Breast epithelium (tissue), 3 donors: ENCODE measurements at regions not wholly inside any gene's neighbourhood (a gene's known extent, or its start where the extent isn't known, plus 50 kb on each side); places are given as distances from the start of the nearest gene placed in this dataset.

Source experiments
- CTCF ChIP-seq, 3 donors: fragments of 450-650 bp; IDR thresholded peaks; one replicate each; pipeline ENCODE4 v1.5.1; 2016 to 2017; ENCODE audit warnings: antibody characterized with exemption in 3 of 3, mild to moderate bottlenecking in 3 of 3, moderate library complexity in 3 of 3
- POLR2A ChIP-seq: fragments of 450-650 bp; IDR thresholded peaks from one replicate; pipeline ENCODE4 v1.6.1; 2016; ENCODE audit warnings: antibody characterized with exemption, mild to moderate bottlenecking, moderate library complexity
- POLR2AphosphoS5 ChIP-seq, 3 donors: sonication (generic); formaldehyde crosslinking; IDR thresholded peaks; one replicate each; pipeline ENCODE4 v1.6.1; 2017; ENCODE audit warnings: antibody characterized with exemption in 3 of 3

- TF ChIP-seq CTCF (IDR thresholded peaks at IDR 0.05) (no peak), POLR2A (no peak), POLR2AphosphoS5 (IDR thresholded peaks at IDR 0.05) (no peak)
Measured at GRCh38 chr1:219264561-219264960, 90.9 kb downstream of the LYPLAL1 start.
